ENCODE measurements at regions not wholly inside any gene's neighbourhood (a gene's known extent, or its start where the extent isn't known, plus 50 kb on each side); places are given as distances from the start of the nearest gene placed in this dataset.

DNA sequence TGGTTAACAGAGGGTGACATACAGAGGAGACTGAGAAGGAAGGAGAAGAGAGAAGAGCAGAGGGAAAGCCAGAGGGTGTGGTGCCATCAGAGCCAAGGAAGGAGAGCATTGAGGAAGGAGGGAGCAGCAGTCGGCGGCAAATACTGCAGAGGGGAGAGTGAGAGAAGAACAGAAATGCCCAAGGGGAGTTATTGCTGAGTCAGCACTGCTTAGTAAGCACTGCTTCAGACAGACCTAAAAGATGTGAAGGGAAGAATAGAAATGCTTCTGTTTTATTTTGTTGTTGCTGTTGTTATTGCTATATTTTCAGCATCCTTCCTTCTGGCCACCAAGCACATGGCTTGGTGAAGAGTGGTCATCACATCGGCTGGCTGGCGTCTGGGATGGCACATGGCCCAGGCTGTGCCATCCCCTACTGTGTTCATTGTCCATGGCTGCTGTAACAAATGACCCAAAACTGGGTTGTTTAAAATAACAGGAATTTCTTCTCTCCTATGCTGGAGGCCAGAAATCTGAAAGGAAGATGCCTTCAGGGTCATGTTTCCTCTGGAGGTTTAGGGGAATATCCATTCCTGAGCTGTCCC, 204.1 kb upstream of the CNR1 start:
- DNase-seq (ENCODE audit: low read depth), result no peak
- TF ChIP-seq, protein P1, sequence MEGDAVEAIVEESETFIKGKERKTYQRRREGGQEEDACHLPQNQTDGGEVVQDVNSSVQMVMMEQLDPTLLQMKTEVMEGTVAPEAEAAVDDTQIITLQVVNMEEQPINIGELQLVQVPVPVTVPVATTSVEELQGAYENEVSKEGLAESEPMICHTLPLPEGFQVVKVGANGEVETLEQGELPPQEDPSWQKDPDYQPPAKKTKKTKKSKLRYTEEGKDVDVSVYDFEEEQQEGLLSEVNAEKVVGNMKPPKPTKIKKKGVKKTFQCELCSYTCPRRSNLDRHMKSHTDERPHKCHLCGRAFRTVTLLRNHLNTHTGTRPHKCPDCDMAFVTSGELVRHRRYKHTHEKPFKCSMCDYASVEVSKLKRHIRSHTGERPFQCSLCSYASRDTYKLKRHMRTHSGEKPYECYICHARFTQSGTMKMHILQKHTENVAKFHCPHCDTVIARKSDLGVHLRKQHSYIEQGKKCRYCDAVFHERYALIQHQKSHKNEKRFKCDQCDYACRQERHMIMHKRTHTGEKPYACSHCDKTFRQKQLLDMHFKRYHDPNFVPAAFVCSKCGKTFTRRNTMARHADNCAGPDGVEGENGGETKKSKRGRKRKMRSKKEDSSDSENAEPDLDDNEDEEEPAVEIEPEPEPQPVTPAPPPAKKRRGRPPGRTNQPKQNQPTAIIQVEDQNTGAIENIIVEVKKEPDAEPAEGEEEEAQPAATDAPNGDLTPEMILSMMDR (IDR thresholded peaks at IDR 0.05; ENCODE audit: insufficient read depth, low read length), result no peak
- no peak overlapping the region for H3K4me3 ChIP-seq (ENCODE audit: low read depth, low read length)

- no peak for DNase-seq (ENCODE audit: low read depth)
- no peak overlapping the region for H3K4me3 ChIP-seq (ENCODE audit: low read depth, low read length)
- TF ChIP-seq, protein P1 (IDR thresholded peaks at IDR 0.05; ENCODE audit: insufficient read depth, low read length), result no peak
Measured at GRCh38 chr6:88369262-88369661, 203.1 kb upstream of the CNR1 start.

DNA sequence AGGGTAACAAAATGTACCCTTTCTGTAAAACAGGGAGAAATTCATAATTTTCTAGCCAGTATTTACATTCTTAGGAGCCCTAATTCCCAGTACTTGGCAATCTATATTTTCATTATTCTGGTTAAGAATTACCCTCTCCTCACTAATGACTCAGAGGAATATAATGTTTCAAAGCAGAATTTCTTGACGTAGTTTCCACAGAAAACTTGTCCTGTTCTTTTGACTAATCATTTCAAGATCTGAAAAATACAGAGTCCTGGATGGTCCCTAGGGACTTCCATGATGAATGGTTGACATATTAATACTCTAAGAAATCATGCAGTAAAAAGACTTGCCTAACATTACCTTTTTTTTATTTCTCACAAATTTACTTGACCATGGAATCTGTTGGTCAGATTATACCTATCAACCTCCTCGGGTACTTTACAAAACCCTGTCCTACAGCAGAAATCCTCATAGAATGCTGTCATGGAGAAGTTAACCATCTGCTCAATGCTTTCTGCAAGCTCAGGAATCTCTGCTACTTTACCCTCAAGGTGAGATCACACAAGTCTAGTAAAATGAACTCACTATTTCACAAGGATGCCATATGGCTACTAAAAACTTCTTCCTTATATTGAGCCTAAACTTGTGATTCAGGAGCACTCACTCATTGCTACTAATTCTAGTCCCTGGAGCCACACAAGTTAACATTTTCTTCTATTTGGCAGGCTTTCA, 202.1 kb upstream of the CNR1 start:
- peak; percentile 96 for DNase-seq (ENCODE audit: low read depth)
- no peak overlapping the region for H3K4me3 ChIP-seq (ENCODE audit: low read depth, low read length)
- TF ChIP-seq, protein P1 (IDR thresholded peaks at IDR 0.05; ENCODE audit: insufficient read depth, low read length), result no peak

DNA sequence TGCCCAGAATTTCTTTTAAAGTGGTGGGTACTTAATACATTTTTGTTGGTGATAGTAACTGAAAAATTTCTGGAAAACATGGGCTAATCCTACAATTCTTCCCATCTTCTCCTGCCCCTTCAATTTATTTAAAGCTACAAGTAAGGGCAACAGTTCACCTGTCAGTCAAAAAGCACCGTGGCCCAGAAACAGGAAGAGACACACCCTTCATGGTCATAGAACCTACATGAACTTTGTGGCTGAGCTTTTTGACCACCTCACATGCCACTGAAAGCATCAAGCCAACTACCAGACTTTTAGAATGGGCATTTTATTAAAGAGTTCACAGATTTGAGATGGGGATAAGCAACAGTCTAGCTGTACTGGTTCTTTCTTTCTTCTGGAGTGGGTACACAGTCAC, 201.1 kb upstream of the CNR1 start:
- TF ChIP-seq, protein P1 (IDR thresholded peaks at IDR 0.05; ENCODE audit: insufficient read depth, low read length), result no peak
- H3K4me3 ChIP-seq (ENCODE audit: low read depth, low read length), result no peak overlapping the region
- peak; percentile 25 for DNase-seq (ENCODE audit: low read depth)

DNA sequence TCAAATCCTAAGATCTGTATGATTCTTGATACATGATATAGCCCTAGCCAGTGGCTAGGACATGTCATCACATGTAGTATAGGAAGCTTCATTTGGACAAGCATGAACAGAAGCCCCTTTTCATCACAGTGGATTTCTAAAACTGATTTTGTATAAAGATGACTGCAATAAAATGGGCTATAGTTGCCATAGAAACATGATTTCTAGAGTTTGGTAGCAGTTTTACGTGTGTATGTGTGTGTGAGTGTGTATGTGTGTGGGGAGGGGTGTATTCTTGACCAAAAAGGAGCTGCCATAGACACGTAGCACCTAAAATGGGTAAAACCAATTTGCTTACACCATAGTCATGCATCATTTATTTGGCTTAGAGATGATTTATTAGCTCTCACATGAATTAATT, 200.5 kb upstream of the CNR1 start:
- DNase-seq (ENCODE audit: low read depth), result no peak
- TF ChIP-seq, protein P1 (IDR thresholded peaks at IDR 0.05; ENCODE audit: insufficient read depth, low read length), result no peak
- no peak overlapping the region for H3K4me3 ChIP-seq (ENCODE audit: low read depth, low read length)

DNA sequence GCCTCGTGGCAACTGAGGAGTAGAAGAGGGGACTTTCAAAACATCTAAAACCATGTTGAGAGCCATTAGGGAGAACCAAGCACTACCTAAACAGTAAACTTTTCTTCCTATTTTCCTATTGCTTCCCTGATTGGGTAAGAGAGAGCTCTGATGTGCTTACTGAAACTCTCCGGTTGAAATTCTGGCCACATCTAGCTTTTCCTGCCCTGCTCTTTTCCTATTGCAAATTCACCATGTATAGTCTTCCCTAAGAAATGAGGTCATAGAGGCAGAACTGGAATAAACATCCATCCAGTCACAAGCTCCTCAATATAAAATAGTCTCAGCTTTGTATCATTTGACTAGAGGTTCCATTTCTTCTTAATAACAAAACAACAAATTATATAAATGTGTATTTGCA, 199.5 kb upstream of the CNR1 start:
- no peak for DNase-seq (ENCODE audit: low read depth)

More for the DNA sequence above, 199.5 kb upstream of the CNR1 start:
- no peak overlapping the region for H3K4me3 ChIP-seq (ENCODE audit: low read depth, low read length)
- TF ChIP-seq, protein P1 (IDR thresholded peaks at IDR 0.05; ENCODE audit: insufficient read depth, low read length), result no peak

Data from fibroblast of the aortic adventitia (primary cell).